GM18499 (cell line): ENCODE measurements at regions not wholly inside any gene's neighbourhood (a gene's known extent, or its start where the extent isn't known, plus 50 kb on each side); places are given as distances from the start of the nearest gene placed in this dataset.

Experiments used
- ATAC-seq: cut with Tn5 transposase; IDR thresholded peaks from one replicate; pipeline ENCODE4 v1.9.1; 2021; ENCODE audit warnings: moderate number of reproducible peaks; ENCODE audit not compliant: insufficient read depth, unreplicated experiment

DNA sequence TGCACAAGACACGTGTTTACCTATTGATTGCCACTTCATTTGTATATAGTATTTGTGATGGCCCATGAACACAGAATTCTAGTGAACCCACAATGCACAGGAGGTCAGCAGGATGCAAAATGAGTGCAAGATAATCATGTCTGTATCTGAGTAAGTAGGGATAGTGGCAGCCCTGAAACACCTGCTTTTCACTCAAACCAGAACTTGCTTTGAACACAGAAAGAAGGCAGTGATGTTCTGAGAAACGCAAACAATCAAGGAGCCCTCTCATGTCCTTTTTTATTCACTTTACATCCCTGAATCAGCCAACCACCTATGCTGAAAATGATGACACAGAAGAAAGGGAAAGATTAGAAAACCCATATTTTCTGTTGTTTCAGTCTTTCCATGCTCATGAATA lies 170.4 kb upstream of the AVPR1A start:
- ATAC-seq, result no peak

DNA sequence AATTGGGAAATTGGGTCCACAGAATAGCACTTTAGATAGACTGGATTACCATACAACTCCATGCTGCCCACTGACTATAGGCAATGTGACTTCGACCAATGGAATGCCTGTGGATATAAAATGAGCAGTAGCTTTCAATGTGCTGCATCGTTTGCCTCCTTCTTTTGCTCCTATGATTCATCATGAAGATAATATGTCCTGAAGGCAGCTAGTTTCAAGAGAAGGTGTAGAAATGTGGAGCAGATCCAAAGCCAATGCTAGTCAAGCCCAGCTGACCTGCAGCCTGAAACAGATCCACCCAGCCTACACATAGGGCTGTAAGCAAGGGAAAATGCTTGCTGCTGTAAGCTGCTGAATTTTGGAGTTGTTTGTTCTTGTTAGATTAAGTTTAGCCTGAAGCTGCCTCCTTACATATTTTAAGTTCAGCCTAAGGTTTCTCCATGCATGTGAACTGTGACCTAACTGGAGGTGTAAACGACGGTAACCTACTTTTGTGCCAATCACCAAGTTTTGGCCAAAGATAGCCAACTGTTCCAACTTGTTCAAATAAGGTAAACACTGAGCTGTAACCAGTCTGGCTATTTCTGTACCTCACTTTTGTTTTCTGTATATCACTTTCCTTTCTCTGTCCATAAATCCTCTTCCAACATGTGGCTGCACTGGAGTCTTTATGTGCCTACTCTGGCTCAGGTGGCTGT lies 169.1 kb upstream of the AVPR1A start:
- ATAC-seq, result no peak

DNA sequence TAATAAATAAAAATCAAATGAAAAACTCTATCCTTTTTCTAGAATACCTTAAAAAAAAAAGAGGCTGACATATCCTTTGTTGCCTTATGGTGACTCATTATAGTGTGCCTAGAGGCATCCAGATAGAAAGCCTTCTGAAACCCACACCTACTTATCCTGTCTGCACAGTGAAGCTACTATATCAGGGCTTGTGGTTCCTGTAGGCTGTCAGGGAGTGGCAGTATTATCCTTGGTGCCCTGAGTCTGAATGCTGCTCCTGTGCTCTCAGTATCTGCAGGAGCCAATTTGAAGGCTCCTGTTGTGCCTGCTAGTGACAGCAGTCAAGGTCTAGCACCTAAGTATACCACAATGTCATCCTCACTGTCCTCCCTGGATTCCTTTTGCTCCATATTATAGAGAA lies 168.4 kb upstream of the AVPR1A start:
- no peak for ATAC-seq

DNA sequence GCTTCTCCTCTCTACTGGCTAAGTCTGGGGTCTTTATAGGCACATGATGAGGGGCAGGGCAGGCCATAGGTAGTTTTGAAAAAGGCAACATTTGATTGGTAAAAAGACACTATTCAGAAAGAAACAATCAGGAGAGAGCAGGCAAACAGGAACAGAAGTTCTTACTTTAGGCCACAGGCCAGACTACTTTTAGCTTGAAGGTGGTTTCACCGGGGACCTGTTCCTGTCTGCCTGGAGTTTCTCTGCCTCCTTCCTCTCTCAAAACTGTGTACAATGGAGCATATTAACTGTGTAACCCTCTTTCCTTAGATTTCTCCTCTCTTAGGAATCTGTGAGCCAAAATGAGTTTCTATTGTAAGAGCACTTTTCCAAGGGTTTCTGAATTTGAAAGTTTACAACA lies 167.9 kb upstream of the AVPR1A start:
- ATAC-seq, result no peak

DNA sequence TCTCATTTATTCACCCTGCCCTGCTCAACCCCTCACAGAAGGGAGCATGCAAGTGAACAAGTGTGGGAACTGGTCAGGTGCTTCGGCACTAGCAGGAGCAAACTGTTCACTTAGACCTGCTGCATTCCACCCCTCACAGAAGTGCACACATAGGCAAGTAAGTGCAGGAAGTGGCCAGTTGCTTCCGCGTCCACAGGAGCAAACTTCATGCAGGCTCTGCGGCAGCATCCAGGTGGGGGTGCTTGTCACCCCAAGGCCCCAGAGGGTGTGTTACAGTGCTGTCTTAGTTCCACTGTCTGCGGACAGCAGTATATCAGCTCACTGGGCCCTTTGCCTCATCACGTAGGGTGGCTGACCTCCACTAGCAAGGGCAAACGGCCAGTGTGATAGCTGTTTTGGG lies 167.3 kb upstream of the AVPR1A start:
- ATAC-seq, result no peak

DNA sequence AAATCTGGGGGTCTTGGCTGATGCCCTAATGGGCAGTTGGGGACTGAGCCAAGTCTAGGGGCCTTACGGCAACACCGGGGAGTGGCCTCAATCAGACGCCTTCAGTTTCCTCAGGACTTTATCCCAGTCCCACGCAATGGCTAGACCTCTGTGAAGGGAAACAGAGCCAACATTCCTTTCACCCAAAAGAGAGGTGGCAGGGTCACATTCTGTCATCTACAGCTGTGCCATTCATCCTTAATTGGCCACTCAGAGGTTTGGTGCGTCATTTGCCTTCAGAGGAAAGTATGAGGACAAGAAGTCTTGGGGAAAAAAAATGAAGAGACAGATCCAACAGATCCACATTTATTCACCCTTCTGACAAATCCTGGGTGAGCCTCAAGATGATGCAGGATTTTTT lies 166.9 kb upstream of the AVPR1A start:
- ATAC-seq, result no peak

DNA sequence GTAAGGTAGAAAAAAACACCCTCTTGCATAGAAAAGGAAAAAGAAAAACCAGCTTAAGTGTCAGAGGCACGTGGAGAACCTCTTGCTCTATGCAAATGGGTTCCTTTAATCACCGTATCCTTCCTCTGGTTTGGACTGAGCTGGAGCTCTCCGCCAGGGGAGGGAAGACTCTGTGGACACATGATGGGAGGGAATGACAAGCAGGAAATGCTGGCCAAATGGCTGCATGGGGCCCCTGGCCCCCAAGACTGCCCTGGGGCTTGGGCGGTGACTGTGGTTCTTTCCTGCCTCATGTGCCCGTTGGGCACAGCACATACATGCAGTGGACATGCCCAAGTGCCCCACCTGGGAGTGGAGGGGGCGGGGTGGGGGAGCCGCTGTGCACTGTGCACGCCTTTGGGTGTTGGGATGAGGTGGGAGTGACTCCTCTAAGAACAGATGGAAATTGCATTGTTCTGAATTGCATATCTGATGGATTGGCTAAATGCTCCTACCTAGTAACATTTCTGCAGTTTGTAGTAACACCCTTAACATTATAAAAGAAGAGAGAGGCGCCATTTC lies 166.4 kb upstream of the AVPR1A start:
- ATAC-seq, result no peak

DNA sequence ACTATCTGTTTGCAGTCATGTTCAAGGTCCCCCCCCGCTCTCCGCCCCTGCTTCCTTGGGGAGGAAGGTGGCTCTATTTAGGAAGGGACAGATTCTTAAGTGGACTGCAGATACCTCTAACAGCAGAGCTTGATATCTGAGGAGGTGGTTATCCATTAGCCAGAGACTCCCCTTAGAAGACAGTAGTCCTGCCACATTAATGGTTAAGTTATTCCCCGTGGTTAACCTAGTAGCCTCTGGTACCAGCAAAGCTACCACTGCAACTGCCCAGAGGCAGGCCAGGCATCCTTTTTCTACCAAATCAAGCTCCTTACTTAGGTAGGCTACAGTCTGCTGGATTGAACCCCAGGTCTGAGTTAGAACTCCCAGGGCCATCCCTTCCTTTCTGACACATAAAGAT lies 162.1 kb upstream of the AVPR1A start:
- ATAC-seq, result no peak

DNA sequence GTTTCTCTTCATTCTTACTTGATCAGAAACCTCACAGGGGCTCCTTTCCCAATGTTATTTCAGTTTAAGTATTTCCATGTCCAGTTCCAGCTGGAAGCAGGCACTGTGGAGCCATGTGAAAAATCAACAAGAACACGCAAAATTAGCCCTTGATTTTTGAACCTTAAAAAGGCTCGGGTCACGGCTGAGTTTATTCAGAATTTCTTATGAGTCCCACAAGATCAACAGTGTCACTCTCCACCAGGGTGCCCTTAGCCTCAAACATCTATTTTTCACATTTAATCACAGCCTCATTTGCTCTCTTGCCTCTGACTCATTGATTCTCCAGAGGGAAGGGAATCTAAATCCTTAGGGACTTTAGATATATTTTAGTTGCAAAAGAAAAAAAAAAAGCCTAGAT lies 157.7 kb upstream of the AVPR1A start:
- no peak for ATAC-seq

DNA sequence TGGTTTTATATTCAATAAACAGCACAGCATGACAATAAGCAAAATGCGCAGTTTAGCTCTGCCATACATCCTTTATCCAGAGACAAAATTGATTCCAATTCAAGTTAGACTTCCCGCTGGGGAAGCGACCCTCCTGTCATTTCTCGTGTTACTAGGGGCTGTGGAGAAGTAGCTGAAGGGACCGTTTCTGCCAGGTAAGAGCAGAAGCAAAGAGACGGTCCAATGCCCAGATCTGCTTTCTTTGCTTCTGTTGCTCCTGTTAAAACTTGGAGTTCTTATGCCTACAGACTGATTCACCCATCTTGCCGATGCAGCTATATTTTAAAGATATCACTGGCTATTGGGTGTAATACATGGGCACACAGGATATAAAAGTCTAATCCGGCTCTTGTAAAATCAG lies 156.8 kb upstream of the AVPR1A start:
- ATAC-seq, result no peak

DNA sequence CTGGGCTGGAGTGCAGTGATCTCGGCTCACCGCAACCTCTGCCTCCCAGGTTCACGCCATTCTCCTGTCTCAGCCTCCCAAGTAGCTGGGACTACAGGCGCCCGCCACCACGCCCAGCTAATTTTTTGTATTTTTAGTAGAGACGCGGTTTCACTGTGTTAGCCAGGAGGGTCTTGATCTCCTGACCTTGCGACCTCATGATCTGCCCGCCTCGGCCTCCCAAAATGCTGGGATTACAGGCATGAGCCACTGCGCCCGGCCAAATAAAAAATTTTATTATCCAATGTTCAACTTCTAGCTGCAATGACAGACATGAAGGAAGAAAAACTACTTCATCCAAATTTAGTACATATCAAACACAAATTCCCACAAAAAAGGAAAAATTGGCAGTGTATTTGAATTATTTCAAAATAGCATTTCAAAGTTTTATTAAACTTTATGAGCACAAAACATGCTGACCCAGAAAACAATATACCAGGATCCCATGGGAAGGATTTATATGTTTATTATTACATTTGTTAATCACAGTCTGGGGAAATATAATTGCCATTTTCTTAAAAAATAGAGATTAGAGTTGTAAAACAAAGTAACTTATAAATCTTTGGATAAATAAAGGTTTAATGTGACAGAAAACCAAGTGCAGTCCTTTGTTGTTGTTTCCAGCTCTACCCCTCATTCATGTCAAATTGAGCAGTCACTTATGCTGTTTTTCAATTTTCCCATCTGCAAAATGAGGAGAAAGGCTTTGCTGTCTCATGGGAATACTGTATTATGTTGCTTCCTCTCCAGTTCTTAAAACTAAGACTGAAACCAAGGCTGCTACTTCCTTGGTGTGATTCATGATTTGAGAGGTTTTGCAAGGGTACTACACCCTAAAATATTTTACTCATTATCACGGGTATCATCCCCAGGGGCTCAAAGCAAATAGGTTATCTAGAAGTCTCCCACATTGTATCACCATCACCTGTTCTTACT lies 155.2 kb upstream of the AVPR1A start:
- no peak for ATAC-seq

DNA sequence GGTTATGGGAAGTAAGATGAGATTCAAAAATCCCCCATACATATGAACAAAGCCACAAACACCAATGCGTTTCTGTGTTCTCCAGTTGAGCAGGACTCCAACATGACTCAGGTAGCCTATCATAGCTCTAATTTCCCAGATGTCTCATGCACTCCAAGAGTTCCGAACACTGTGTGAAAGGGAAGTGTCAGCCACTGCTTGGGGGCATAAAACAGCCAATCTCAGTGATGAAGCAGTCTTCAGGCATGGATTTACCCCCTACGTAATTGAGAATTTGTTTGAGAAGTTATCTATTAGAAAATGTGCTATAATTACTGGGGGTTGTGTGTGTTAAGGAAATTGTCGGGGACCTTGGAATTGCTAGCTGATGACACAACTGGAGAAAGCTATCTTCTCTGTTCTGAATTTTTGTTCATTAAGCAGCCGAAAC lies 153.9 kb upstream of the AVPR1A start:
- ATAC-seq, result no peak

DNA sequence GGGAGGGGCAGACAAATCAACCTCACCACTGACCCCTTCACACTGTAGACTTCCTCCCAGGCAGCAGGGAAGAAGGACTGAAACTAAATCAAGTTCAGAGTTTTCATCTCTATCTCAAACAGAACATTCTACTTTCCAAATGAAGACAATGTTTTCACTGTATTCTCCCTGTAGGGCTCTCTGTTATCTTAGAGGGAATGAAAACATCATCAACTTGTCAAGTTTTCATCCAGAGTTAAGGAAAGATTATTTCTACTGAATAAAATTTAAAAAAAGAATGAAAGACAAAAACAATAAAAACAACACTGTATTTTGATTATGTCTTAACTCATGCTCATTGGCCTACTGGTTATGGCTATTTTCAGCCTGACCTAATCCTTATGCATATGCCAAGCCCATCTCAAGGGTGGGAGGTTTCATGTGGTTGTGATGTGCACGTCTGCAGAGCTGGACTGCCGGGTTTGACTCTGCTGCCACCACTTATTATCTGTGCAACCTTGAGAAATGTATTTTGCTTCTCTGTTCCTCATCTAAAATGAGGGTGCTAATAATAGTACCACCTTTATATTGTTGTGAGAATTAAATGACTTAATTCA lies 152.0 kb upstream of the AVPR1A start:
- ATAC-seq, result no peak

DNA sequence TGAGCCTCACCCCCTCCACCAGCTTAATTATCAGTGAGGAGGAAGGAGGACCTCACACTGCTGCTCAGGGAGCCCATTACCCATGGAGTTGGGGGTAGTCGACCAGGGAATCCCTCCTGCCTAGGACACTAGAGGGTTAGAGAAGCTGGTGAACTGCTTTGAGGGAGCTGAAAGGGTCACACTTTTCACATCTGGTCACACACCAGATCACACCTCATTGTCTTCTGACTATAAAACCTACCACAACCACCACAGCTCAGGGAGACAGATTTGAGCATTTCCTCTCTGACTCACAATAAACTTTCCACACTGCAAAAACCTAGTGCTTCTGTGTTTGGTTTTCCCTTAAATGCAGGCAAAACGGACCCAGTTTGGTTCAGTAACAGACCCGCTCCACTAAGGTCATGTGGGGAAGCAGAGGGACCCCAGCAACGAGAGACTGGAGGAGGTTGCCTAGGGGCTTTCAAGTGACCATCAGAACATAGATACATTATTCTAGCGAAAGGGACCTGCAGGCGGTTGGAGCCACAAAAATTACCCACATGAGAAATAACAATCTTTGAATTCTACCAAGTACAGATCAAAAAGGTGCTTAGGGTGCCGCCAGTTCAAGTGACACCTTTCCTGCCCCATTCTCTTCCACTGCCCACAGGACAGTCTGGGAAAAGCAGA lies 151.4 kb upstream of the AVPR1A start:
- peak; percentile 73 for ATAC-seq

DNA sequence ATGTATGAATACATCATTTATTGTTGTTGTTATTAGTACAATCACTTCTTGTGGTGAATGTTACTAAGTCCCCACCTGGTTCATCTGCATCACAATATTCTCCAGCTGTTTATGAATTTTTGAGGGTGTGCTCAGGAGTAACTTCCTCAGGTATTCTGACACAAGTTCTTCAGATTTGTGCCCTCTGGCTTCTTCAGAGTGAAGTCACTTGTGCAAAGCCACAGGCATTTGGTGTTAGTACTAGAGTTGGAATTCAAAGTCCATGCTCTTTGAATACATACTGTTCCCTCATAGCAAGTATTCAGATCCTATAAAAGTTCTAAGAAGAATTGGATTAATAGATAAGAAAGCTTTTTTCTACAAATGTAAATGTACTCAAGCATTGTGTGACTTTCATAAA lies 150.3 kb upstream of the AVPR1A start:
- no peak for ATAC-seq

DNA sequence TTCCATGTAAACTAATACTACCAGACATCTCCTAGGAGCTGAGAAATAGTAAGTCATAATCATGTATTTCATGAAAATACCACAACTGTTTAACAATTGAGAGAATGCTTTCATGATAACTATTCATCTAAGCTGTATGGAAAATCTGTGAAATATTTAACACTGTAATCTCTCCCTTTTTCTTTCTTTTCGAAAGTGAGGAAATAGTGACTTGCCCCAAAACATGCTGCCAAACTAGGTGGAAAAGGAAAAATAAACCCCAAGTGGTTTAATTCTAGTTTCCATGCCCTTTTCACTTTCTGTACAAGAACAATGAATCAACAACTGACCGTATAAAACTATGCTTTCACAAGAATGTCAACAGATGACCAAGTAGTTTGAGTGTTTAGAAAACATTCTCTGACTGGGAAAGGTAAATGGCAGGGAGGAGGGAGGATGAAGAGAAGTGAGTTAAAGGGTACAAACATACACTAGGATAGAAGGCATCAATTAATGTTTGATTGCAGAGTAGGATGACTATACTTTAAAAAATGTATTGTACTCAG lies 147.5 kb upstream of the AVPR1A start:
- no peak for ATAC-seq

DNA sequence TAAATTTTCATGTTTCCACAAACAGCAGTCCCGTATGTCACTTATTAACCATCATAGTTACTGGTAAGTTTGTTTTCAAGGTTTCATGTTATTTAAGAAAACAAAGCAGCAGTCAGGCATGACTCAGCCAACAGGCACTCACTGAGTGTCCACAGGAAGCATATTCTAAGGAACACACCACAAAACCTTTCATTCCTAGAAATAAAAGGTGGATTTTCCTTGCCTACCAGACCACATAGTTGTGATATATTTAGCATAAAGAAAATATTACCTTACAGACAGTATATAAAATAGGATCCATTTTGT lies 143.3 kb upstream of the AVPR1A start:
- ATAC-seq, result peak; percentile 65

DNA sequence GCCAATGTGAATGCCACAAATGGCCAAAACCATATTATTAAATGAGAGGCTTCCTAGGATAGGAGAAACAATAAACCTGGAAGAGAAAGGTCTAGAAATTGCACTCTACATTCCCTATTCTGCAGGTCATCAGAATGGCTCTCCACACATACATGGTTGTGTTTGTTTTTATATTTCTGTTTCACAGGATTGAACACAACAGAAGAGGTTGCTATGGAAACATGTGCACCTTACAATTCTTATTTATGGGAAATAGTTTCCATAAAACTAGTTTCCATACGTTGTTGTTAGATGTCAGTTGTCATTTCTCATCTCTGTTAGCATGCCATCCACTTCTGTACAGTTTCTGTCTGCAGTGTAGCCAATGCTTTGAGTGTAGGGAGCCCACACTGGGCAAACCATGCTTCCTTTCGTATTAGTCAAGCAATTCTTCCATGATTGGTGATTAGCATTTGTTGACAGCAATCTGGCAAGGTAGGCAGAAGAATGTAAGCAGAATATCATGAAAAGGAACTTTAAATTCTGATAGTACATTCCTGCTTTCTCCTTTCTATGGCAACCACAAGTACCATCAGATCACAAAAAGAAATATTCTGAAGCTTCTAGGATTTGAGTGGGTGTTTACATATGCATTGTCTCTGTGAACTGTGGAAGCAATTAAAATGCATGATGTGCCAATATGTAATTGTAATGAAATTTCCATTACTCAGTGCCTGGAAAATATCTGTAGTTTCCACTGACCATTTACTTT lies 141.6 kb upstream of the AVPR1A start:
- no peak for ATAC-seq

DNA sequence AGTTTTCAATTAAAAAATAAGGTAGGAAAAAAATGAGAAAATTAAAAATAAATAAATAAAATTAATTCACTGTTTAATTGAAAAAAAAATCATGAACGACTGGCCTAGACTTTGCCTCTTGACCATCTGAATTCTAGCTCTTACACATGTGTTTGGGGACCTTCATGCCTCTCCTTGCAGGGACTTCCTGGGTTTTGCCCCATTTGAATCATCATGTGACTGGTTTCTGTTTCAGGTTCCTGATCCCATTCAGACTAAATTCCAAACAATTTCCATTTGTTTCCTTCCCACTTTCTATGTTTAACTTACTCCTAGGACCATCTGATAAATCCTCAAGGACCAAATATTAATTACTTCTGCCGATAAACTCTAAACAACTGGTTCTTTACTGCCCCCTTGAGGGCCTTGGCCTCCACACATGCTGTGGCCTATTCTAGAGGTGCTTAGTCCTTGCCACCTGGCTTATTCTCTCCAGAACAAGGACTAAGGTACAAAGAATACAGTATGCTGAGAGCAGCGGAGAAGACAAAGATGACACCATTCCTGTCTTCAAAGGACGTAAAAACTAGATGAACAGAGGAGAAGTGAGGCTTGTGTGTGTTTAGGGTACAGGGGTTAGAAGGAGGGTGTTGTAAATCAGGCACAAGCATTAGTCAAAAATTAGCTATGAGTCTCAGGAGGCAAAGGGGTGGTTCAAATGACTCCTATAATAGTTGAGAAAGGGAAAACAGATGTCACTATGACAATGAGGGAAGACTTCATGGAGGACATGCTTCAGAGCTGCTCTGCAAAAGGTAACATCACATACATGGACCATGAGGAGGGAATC lies 125.8 kb upstream of the AVPR1A start:
- peak; percentile 66 for ATAC-seq
